ENCODE measurements at regions not wholly inside any gene's neighbourhood (a gene's known extent, or its start where the extent isn't known, plus 50 kb on each side); places are given as distances from the start of the nearest gene placed in this dataset.

DNA sequence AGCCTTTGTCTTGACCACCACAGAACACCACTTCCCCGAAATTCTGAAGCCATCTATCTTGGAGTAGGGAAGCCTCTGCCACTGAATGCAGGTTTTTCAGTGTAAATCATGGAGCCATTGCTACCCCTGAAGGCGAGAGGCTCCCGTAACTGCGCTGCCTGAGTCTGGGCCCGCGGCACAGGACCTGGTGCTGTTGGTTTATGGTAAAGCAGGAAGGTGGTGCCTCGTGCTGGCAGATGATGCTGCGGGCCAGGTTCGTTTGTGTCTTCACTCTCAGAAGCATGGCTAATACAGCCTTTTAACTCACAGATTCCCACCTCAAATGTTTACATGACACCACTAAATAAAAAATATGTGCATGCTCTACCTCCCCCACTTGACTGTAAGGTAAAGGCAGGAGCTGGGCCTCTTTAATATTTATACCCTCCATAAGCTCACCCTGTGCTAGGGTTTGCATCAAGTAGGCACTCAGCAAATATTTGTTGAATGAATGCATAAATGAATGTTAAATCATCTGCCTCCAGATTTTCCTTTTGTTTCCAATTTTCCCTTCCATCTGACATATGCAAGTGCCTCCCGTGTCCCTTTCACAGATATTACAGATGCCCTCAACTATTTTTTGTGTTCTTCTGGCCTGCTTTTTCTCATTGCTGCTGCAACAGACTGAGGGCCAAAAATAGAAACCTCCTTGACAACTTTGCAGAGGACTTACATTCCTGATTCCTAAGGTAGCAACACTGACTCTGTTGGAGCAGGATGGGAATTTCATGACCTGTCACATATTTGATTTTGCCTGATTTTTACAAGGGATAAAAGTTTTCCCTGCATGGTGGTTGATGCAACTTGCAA lies 83.5 kb upstream of the CPO start:
- TF ChIP-seq, protein P1, sequence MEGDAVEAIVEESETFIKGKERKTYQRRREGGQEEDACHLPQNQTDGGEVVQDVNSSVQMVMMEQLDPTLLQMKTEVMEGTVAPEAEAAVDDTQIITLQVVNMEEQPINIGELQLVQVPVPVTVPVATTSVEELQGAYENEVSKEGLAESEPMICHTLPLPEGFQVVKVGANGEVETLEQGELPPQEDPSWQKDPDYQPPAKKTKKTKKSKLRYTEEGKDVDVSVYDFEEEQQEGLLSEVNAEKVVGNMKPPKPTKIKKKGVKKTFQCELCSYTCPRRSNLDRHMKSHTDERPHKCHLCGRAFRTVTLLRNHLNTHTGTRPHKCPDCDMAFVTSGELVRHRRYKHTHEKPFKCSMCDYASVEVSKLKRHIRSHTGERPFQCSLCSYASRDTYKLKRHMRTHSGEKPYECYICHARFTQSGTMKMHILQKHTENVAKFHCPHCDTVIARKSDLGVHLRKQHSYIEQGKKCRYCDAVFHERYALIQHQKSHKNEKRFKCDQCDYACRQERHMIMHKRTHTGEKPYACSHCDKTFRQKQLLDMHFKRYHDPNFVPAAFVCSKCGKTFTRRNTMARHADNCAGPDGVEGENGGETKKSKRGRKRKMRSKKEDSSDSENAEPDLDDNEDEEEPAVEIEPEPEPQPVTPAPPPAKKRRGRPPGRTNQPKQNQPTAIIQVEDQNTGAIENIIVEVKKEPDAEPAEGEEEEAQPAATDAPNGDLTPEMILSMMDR (IDR thresholded peaks at IDR 0.05; ENCODE audit: insufficient read depth, low read depth, low read length): no peak

GRCh38 chr2:206856513-206856912 lies 82.8 kb upstream of the CPO start:
- no peak overlapping the region for H3K4me3 ChIP-seq (ENCODE audit: low read depth, low read length)
- peak; percentile 39 for DNase-seq (ENCODE audit: low read depth)
- TF ChIP-seq, protein P1 (IDR thresholded peaks at IDR 0.05; ENCODE audit: insufficient read depth, low read depth, low read length): no peak

More for the DNA sequence above, 83.5 kb upstream of the CPO start:
- H3K4me3 ChIP-seq (ENCODE audit: low read depth, low read length): no peak overlapping the region
- DNase-seq (ENCODE audit: low read depth): no peak

- no peak overlapping the region for H3K4me3 ChIP-seq (ENCODE audit: low read depth, low read length)
- no peak for DNase-seq (ENCODE audit: low read depth)
- TF ChIP-seq, protein P1 (IDR thresholded peaks at IDR 0.05; ENCODE audit: insufficient read depth, low read depth, low read length): no peak
Measured at GRCh38 chr2:206858687-206859329, 80.5 kb upstream of the CPO start.

DNA sequence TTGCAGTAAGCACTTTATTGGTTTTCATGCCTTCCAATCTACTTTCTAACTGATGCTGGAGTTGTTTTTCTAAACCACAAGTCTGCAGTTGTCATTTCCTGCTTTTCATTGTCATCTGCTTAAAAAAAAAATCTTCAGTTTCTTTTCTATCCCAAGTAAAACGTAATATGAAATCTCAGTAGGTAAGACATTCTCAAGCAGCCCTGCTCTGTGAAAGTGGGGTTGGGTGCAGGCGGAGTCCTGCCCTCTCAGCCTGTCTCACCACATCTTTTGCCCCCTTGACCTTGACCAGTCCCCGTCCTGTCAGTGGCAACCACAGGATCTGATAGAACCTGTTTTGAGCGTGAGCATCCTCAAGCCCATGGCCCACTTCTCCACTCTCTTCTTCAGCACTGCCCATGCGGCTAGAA lies 80.0 kb upstream of the CPO start:
- H3K4me3 ChIP-seq (ENCODE audit: low read depth, low read length): no peak overlapping the region
- TF ChIP-seq, protein P1 (IDR thresholded peaks at IDR 0.05; ENCODE audit: insufficient read depth, low read depth, low read length): no peak
- no peak for DNase-seq (ENCODE audit: low read depth)

DNA sequence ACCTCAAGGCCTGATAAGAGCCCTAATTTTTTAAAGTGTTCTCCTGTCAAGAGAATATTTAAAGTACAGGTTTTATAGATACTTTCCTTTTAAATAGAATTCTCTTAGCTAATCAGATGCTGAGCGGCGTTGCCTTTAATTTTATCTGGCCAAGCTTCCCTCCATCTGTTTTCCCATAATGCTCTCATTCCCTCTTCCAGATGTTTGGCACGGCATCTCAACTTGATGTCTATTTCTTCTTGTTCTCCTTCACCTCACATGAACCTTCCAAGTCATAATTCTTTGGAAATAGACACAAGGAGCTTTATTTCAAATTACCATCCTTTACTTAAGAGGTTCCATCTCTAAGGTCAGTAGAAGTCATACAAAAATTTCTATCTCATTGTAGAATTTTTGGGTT lies 76.1 kb upstream of the CPO start:
- TF ChIP-seq, protein P1 (IDR thresholded peaks at IDR 0.05; ENCODE audit: insufficient read depth, low read depth, low read length): no peak
- H3K4me3 ChIP-seq (ENCODE audit: low read depth, low read length): no peak overlapping the region
- peak; percentile 32 for DNase-seq (ENCODE audit: low read depth)

DNA sequence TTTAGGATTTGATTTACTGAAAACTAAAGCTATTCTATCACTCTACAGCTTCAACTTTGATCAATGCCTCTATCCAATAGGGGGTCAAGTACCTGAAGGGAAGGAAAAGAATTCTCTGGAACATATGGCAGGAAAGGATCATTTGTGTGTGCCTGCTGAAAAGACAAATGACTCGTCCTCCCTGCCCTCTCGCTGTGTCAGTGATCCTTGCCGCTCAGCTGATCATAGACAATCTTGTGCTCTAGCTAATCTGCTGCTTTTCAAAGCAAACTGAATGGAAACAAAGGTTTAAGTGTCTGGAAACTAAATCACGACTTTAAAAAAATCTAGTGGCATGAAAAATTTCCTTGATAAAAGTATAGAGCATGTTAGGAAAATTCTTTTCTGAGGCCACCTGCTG lies 75.6 kb upstream of the CPO start:
- TF ChIP-seq, protein P1 (IDR thresholded peaks at IDR 0.05; ENCODE audit: insufficient read depth, low read depth, low read length): no peak
- no peak for DNase-seq (ENCODE audit: low read depth)
- no peak overlapping the region for H3K4me3 ChIP-seq (ENCODE audit: low read depth, low read length)

Data from fibroblast of villous mesenchyme (primary cell).